Vagina (tissue), 2 donors: ENCODE measurements at regions not wholly inside any gene's neighbourhood (a gene's known extent, or its start where the extent isn't known, plus 50 kb on each side); places are given as distances from the start of the nearest gene placed in this dataset.

Experiments
- DNase-seq, 2 donors: peaks; one replicate each; pipeline ENCODE4 v3.0.0-alpha.2; 2017; ENCODE audit errors: extremely low spot score in 2 of 2
- H3K27ac ChIP-seq: fragments of 200-600 bp; sonication (generic); one replicate; pipeline ENCODE4 v1.5.1; 2019
- H3K27me3 ChIP-seq: fragments of 200-600 bp; sonication (generic); one replicate; pipeline ENCODE4 v1.5.1; 2019
- H3K36me3 ChIP-seq, 2 donors: fragments of 200-600 bp; sonication (generic); one replicate each; pipeline ENCODE4 v1.5.1; 2017 to 2019
- H3K4me1 ChIP-seq: fragments of 200-600 bp; sonication (generic); one replicate; pipeline ENCODE4 v1.5.1; 2019
- H3K4me3 ChIP-seq, 2 donors: fragments of 200-600 bp; sonication (generic); 1 replicate in 1 of 2; 2 replicates in 1 of 2; pipeline ENCODE4 v1.5.1; 2016 to 2019
- H3K9me3 ChIP-seq: fragments of 200-600 bp; sonication (generic); one replicate; pipeline ENCODE4 v1.5.1; 2019
- POLR2A ChIP-seq, 2 donors: fragments of 450-650 bp; IDR thresholded peaks; one replicate each; pipeline ENCODE4 v1.6.1; 2017; ENCODE audit warnings: antibody characterized with exemption in 2 of 2, mild to moderate bottlenecking in 2 of 2, moderate library complexity in 2 of 2
- POLR2AphosphoS5 ChIP-seq, 2 donors: sonication (generic); formaldehyde crosslinking; IDR thresholded peaks; one replicate each; pipeline ENCODE4 v1.9.0; 2017; ENCODE audit warnings: antibody characterized with exemption in 2 of 2, mild to moderate bottlenecking in 2 of 2, low read depth in 1 of 2; ENCODE audit not compliant: insufficient read depth in 1 of 2
- intact Hi-C: fragments of 100-400 bp; cut with DNase I; formaldehyde crosslinking; loops from one replicate; pipeline ENCODE4 v1.15.1; 2023
- TF ChIP-seq, protein P1 (sequence below), 3 experiments: fragments of 450-650 bp in 2 of 3; fragments of 200-600 bp in 1 of 3; sonication (generic) in 1 of 3; IDR thresholded peaks; one replicate each; pipeline ENCODE4 v1.5.1; 2017 to 2019; ENCODE audit warnings: antibody characterized with exemption in 3 of 3, mild to moderate bottlenecking in 2 of 3, moderate library complexity in 2 of 3

DNA sequence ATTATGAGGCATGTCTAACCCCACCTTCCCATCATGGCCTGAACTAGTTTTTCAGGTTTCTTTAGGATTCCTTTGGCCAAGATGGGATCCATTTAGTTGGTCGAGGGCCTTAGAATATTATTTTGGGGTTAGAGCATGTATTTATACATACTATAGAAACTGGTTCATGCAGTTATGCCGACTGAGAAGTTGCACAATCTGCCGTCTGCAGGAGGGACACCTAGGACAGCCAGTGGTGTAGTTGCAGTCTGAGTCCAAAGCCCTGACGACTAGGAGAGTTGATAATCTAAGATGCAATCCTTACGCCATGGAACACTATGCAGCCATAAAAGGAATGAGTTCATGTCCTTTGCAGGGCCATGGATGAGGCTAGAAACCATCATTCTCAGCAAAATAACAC, 424.0 kb downstream of the SHISA9 start:
- no peaks in the 10 kb centered on the region for H3K36me3 ChIP-seq
- intact Hi-C loops: no loop called here
- no peak for DNase-seq
- TF ChIP-seq, protein P1, sequence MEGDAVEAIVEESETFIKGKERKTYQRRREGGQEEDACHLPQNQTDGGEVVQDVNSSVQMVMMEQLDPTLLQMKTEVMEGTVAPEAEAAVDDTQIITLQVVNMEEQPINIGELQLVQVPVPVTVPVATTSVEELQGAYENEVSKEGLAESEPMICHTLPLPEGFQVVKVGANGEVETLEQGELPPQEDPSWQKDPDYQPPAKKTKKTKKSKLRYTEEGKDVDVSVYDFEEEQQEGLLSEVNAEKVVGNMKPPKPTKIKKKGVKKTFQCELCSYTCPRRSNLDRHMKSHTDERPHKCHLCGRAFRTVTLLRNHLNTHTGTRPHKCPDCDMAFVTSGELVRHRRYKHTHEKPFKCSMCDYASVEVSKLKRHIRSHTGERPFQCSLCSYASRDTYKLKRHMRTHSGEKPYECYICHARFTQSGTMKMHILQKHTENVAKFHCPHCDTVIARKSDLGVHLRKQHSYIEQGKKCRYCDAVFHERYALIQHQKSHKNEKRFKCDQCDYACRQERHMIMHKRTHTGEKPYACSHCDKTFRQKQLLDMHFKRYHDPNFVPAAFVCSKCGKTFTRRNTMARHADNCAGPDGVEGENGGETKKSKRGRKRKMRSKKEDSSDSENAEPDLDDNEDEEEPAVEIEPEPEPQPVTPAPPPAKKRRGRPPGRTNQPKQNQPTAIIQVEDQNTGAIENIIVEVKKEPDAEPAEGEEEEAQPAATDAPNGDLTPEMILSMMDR (IDR thresholded peaks at IDR 0.05): no peak
- TF ChIP-seq POLR2A (IDR thresholded peaks at IDR 0.05) (no peak), POLR2AphosphoS5 (IDR thresholded peaks at IDR 0.05; ENCODE audit: insufficient read depth in 1 of 2, low read depth in 1 of 2) (no peak)
- no peak overlapping the region for H3K4me3 ChIP-seq
- H3K9me3 ChIP-seq: no peaks in the 10 kb centered on the region
- H3K27ac ChIP-seq: no peak overlapping the region
- no peaks in the 10 kb centered on the region for H3K27me3 ChIP-seq
- H3K4me1 ChIP-seq: no peaks in the 10 kb centered on the region

DNA sequence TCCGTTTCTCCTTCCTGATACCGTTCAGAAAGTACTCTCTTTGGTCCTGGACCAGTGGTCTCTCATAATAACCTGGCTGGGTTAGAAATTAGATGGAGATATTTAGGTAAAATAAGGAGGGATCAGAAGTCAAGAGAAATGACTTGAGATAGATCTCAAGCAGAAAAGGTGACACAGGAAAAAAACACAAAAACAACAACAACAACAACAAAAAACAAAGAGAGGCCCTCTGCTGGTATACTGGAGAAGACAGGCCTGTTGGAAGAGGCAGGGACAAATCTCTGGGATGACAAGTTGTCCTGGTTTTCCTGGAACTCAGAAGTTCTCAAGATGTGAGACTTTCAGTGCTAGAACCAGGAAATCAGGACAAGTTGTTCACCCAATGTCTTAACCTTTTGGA, 430.5 kb downstream of the SHISA9 start:
- Histone ChIP-seq H3K4me3 (no peak overlapping the region), H3K27ac (no peak overlapping the region), H3K4me1 (no peaks in the 10 kb centered on the region), H3K9me3 (no peaks in the 10 kb centered on the region), H3K27me3 (no peaks in the 10 kb centered on the region), H3K36me3 (no peaks in the 10 kb centered on the region)
- intact Hi-C loops: no loop called here
- TF ChIP-seq POLR2A (IDR thresholded peaks at IDR 0.05): no peak
- TF ChIP-seq, protein P1 (IDR thresholded peaks at IDR 0.05): no peak
- DNase-seq: no peak

DNA sequence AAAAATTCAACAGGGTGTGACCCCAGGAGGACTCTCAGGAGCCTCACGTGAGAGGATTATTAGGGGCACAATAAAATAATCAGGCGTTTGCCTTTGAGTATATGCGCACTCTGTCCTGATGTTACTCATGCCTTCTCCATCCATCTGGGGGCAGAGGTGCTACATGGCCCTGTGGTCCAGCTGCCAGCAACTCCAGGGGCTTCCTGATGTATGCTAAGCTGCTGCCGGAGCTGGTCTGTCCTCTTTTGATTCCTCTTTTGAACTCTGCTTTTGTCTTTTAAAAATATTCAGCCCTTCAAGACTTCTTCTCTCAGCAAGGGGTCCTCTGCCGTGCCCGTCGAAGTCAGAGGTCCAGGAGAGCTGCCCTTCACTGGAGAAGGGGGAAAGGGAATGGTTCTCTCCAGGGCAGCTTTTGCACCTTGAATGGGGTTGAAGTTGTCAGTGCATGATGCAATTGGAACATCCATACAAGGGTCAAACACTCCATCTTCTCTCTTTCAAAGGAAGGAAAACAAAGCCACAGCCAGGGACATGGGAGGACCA, 431.4 kb downstream of the SHISA9 start:
- no peak for DNase-seq
- TF ChIP-seq, protein P1 (IDR thresholded peaks at IDR 0.05): no peak
- TF ChIP-seq POLR2A (IDR thresholded peaks at IDR 0.05) (no peak), POLR2AphosphoS5 (IDR thresholded peaks at IDR 0.05; ENCODE audit: insufficient read depth in 1 of 2, low read depth in 1 of 2) (no peak)

DNA sequence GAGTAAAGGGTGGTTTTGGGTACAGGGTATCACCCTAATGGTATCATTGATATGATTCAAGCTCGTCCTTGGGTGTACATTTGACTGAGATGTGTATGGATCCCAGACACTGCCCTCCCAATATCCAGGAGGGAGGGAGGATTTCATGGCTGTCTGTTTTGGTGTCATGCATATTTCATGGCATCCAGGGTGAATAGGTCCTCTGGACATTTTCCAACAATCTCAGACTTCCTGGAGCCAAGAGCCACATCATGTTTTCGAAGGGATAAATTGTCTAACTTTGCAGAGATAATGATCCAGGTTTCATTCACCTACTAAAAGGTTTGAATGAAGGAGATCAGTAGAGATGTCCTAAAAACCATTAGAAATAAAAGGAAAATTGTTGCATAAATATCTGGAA, 431.9 kb downstream of the SHISA9 start:
- TF ChIP-seq POLR2AphosphoS5 (IDR thresholded peaks at IDR 0.05; ENCODE audit: insufficient read depth in 1 of 2, low read depth in 1 of 2) (no peak), POLR2A (IDR thresholded peaks at IDR 0.05) (no peak)
- TF ChIP-seq, protein P1 (IDR thresholded peaks at IDR 0.05): no peak
- Histone ChIP-seq H3K4me3 (no peak overlapping the region), H3K4me1 (no peaks in the 10 kb centered on the region), H3K27ac (no peak overlapping the region), H3K36me3 (no peaks in the 10 kb centered on the region), H3K9me3 (no peaks in the 10 kb centered on the region), H3K27me3 (no peaks in the 10 kb centered on the region)
- intact Hi-C loops: no loop called here
- DNase-seq: no peak

More for the DNA sequence above, 431.4 kb downstream of the SHISA9 start:
- H3K27ac ChIP-seq: no peak overlapping the region
- H3K36me3 ChIP-seq: no peaks in the 10 kb centered on the region
- H3K4me3 ChIP-seq: no peak overlapping the region
- no peaks in the 10 kb centered on the region for H3K4me1 ChIP-seq
- H3K27me3 ChIP-seq: no peaks in the 10 kb centered on the region
- no peaks in the 10 kb centered on the region for H3K9me3 ChIP-seq
- intact Hi-C loops: no loop called here

DNA sequence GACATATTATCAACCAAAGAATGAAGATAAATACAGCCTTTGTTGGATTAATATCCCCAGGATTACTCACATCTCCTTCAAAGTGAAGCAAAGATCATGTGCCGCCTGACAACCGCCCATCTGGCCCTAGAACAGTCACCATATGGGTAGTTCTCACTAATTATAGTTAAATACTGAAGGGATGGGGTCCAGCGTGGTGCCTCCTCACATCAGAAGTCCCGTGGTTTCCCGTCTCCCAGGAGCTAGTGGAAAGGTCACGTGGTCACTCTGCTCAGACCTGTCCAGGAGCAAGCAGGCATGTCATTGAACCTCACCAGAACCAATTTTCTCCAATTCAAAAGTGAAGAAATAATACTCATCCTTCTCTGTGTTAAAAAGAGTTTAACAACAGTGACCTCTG, 434.5 kb downstream of the SHISA9 start:
- Histone ChIP-seq H3K27ac (no peak overlapping the region), H3K4me1 (no peaks in the 10 kb centered on the region), H3K36me3 (no peaks in the 10 kb centered on the region), H3K9me3 (no peaks in the 10 kb centered on the region), H3K4me3 (no peak overlapping the region), H3K27me3 (no peaks in the 10 kb centered on the region)
- intact Hi-C loops: no loop called here
- no peak for DNase-seq
- TF ChIP-seq POLR2A (IDR thresholded peaks at IDR 0.05): no peak
- no peak for TF ChIP-seq POLR2AphosphoS5 (IDR thresholded peaks at IDR 0.05; ENCODE audit: insufficient read depth in 1 of 2, low read depth in 1 of 2)
- TF ChIP-seq, protein P1 (IDR thresholded peaks at IDR 0.05): no peak
